ENCODE measurements at regions not wholly inside any gene's neighbourhood (a gene's known extent, or its start where the extent isn't known, plus 50 kb on each side); places are given as distances from the start of the nearest gene placed in this dataset.
"Not testable (repeated sequence)": the region's sequence is repeated elsewhere in the genome, so short reads cannot be mapped to it uniquely, and the experiment has no call there.

DNA sequence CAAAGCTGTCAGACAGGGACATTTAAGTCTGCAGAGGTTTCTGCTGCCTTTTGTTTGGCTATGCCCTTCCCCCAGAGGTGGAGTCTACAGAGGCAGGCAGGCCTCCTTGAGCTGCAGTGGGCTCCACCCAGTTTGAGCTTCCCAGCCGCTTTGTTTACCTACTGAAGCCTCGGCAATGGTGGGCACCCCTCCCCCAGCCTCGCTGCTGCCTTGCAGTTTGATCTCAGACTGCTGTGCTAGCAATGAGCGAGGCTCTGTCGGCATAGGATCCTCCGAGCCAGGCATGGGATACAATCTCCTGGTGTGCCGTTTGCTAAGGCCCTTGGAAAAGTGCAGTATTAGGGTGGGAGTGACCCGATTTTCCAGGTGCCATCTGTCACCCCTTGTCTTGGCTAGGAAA lies 149.4 kb upstream of the PGRMC2 start:
- DNase-seq, result not testable (repeated sequence)

DNA sequence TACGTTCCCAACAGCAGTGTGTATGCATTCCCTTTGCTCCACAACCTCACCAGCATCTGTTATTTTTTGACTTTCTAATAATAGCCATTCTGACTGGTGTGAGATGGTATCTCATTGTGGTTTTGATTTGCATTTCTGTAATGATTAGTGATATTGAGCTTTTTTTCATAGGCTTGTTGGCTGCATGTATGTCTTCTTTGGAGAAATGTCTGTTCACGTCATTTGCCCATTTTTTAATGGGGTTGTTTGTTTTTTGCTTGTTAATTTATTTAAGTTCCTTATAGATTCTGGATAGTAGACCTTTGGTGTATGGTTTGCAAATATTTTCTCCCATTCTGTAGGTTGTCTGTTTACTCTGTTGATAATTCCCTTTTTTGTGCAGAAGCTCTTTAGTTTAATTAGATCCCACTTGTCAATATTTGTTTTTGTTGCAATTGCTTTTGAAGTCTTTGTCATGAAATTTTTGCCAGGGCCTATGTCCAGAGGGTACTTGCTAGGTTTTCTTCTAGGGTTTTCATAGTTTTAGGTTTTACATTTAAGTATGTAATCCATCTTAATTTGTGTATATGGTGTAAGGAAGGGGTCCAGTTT lies 141.5 kb upstream of the PGRMC2 start:
- not testable (repeated sequence) for DNase-seq

DNA sequence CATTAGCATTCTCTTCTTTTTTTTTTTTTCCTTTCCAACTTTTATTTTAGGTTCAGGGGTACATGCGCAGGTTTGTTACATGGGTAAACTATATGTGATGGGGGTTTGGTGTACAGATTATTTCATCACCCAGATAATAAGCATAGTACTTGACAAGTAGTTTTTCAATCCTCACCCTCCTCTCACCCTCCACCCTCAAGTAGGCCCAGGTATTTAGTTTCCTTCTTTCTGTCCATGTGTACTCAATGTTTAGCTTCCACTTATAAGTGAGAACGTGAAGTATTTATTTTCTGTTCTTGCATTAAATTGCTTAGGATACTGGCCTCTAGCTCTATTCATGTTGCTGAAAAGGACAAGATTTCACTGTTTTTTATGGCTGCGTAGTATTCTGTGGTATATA lies 140.8 kb upstream of the PGRMC2 start:
- no peak for DNase-seq

DNA sequence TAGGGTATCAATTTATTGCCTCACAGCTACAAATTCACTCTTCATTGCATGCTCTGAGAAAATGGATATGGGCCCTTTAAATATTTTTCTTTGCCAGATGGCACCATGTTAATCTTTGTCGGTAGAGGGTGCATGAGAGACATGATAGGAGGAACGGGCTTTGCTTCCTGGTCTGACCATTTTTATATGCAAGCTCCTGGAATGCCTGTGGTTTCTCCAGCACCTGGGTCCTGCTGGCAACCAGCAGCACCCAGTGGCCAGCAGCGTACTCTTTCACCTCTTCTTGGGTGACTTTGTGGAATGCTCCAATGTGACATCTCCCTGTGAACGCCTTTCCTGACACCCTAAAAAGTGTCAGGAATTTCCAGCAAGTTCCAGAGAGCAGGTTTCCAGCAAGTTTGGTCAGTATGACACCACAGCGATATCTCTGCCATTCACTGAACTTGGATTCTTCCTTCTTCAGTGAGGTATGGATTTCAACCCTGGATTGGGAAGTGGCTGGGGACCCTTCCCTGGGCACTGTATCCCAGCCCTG lies 140.3 kb upstream of the PGRMC2 start:
- DNase-seq, result no peak

DNA sequence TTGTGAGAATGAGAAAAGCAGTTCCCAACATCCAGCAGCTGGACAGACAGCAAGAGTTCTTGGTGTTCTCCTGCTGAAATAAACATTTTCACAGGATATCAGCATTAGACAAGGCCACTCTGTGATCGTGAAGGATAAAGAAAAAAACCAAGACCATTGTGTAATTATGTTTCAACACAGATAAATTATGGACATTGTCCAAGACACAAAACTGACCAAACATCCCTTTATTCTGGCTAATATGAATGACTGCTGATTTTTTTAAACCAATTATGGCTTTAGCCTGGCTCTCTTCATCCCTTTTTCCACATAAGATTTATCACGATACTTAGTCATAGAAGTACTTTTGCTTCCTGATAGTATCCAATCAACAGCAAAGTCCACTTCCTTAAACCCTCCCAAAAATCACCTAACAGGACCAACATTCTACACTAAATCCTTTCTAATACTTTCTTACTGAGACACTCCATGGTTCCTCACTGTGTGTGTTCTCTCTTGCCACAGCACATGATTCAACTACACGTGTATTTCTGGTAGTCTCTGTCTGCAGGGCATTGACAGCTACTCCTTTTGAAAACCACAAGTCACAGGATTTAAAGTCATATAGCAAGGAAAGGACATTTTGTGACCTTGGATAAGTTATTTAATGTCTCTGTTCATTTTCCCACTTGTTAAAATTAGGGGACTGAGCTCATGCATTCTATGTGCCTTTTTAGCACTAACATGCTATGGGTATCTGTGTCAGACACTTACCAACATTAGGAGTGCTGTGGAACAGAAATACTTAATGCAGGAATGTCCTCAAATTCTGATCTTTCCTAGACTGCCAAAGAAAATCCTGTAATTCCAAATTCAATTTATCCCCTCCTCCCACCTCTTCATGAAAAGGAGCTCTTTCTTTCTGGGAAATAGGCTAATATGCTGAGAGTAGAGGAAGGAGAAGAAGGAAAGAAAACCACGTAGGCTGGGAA lies 137.2 kb upstream of the PGRMC2 start:
- DNase-seq, result no peak

DNA sequence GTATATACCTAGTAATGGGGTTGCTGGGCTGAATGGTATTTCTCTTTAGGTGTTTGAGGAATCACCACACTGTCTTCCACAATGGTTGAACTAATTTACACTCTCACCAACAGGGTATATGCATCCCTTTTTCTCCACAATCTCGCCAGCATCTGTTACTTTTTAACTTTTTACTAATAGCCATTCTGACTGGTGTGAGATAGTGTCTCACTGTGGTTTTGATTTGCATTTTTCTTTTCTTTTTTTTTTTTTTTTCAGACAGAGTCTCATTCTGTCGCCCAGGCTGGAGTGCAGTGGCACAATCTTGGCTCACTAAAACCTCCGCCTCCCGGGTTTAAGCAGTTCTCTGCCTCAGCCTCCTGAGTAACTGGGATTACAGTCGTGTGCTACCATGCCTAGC lies 134.7 kb upstream of the PGRMC2 start:
- DNase-seq, result not testable (repeated sequence)

DNA sequence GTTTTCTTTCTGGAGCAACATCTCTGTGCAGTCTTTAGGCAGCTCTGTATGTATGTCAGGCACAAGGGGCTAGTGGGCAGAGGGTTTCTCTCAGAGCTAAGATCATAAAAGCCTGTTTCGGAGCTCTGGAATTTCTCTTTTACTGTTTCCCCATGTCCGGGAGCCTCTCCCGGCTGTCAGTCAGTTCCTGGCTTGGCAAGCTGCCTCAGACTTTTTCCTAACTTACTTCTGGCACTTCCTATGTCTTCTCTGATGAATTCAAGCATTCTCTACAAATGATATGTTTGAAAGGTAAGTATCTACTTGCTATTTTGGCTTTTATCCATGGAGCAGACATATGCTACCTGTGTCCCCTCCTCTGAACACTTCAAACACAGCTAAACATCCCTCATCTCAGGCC lies 129.3 kb upstream of the PGRMC2 start:
- DNase-seq, result no peak

DNA sequence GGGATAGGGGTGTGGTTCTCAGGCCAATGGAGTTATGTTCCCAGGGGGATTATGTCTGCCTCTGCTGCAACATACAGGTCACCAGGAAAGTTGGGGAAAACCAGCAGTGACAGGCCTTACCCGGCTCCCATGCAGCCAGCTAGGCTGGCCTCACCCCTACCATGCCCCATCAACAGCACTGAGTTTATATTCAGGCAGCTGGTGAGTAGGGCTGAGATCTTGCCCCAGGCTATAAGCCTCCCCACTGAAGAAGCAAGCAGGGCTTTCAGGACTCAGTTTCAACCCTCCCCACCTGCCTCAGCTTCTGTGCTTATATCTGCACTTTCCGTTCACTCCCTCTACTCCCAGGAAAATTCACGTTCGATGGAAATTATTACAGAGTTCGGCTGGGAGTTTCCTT lies 122.4 kb upstream of the PGRMC2 start:
- no peak for DNase-seq

DNA sequence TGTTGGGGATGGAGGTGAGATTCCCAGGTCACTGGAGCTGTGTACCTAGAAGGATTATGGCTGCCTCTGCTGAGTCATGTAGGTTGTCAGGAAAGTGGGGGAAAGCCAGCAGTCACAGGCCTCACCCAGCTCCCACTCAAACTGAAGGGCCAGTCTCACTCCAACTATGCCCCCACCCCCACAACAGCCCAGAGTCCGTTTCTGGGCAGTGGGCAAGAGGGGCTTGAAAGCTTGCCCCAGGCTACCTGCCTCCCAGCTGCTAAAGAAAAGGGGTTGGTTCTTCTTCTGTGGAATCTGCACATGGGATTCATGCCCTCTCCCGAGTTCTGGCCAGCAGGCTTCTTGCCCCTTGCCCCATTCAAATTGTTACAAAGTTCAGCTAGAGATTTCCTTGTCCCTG lies 116.0 kb upstream of the PGRMC2 start:
- DNase-seq, result no peak

DNA sequence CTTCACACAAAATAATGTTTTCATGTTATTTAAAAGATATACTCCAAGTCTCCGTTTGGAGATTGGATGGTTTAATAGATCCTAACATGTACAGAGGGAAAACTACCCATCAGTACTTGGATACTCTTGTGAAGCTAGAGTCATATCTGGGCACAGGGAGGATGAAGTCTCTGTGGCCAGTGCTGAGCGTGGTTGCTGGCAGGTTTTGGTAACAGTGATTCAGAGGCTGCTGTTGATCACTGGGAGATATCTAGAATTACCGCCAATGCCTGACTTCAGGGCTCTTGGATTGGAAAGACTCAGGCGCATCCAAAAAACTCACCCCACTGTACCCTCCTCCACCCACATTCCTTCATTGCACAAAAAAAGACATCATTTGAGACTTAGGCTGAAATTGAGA lies 107.2 kb upstream of the PGRMC2 start:
- DNase-seq, result no peak

DNA sequence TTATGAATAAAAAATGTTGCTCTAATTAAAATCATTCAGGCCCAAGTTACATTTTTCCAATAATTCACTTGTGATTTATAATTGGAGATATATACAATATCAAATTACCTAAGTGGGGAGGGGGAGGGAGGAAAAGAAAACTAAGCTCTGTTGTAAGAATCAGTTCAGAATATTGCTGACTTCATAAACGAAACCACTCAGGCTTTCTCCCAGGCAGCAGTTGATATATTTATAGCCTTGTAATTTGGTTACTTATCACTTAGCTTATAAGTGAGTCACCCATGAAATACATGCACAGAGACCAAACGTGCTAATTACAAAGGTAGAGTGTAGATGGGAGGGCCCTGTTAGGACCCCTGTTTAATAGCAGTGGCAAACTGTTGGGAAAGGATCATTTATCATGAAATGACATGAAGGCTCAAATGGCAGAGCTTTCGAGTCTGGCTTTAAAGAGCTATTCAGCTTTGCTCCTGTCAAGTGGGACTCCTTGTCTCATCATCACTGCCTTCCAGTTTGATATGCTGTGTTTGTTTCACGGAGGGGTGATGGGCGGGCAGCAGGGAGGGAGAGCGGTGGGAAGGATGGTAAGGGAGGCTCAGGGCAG lies 105.6 kb upstream of the PGRMC2 start:
- DNase-seq, result no peak

DNA sequence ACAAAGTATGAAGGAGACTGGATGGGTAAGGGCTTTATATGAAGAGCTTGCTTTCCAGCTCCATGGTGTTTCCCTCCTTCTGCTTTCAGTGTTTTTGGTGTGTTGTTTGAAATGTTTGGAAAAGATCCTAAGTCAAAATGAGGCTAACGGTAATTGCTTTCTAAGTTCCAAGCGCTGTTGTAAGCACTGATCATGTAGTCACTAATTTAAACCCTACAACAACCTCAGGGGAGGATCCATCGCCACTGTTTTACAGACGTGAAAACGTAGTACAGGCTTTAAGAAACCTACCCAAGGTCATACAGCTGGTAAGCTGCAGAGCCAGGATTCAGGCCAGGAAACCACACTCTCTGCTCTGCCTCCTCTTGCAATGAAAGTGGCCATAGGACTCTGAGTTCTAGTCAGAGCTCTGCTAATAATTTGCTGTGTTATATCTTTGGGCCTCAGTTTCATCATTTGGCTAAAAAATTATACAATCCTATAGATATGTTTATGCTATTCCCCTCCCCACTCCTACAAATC lies 102.9 kb upstream of the PGRMC2 start:
- no peak for DNase-seq

DNA sequence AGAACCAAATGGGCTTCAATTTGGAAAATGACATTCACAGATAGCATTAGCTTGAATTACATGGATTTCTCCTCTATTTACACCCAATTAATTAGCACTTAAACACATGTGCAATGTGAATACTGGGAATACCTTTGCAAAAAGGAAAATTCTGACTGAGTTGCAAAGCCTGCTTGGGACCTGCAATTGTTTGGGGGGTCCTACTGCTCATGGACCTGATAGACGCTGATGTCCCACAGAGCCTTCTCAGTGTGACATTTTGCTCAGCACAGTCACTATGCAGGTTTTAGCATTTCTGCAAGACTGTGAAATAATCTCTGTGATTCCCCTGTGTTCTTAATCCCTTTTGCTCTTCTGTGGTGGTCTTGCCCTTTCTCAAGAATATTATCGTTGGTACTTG lies 101.2 kb upstream of the PGRMC2 start:
- DNase-seq, result no peak

DNA sequence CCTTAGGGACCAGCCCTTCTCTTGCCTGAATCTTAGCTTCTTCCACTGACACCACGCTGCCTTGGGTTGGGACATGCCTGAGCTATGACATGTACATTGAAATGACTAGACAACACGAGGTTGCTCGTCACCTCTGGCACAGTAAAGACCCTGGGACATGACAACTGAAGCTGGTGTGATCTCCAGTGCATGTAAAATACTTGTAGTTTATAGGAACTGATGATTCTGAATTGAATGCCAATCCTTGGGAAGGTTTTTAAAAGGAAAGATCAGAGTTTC lies 100.7 kb upstream of the PGRMC2 start:
- DNase-seq, result no peak

DNA sequence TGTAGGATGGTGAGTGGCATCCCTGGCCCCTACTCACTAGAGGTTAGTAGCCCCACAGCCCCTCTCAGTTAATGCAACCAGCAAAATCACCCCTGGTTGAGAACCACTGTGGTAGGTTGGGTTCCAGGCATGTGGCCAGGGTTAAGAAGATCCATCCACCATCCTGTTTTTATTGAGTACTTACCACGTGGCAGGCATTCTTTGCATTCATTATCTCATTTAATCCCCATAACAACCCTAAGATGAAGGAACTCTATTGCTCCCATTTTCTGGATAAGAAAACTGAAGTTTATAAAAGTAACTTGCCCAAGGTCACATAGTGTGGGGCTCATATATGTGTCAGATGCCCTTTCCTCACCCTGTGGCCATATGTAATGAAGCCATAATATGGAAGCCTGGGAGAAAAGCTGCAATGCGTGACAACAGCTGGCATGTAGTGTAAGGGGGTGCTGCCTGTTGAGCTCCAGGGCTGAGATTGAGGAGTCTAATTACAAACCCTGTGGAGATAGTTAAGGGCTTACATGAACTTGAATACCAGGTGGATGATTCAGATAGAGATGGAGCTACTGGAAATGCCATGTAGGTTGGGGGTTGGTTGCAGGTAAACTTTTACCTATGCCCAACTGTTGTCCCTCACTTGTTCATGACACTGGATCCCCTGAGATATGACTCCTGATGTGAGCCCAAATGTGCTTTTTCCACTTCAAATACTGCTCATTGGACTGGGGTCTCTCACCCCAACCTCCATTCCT lies 100.2 kb upstream of the PGRMC2 start:
- DNase-seq, result no peak

DNA sequence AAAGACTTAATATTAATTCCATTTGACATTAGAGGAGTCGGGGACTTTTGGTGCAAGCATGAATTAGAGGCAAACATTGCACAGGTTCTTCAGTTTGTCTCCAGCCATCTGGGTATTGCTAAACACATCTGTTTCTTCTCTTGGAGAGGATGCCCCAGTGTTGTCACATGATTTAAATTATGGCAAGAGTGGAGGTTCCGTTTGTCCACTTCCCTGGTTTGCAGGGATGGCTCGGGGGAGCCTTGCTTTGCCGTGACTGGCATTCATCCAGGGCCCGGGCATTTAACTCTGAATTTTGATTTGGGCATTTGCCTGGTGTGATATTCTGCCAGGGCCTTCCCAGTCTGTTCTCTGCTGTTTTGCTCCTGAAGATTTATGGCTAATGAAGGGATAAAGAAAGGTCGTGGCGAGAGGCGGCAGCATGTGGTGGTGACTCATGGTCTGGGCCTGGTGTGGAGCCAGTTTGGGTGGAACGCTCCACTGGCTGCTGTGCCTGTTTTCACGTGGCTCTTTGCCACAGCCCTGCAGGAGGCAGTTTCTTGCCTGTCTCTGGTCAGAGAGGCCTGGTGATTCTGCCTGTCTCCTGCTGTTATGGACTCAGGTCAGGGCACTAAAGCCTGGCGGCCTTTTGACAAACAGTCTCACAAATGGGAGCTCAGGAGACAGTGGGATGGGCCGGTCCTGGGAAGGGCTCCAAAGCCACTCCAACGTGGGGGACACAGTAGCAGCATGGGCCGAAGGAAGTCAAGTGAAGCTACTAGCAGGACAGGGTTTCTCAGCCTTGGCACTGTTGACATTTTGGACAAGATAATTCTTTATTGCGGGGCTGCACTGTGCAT lies 99.4 kb upstream of the PGRMC2 start:
- DNase-seq, result no peak

DNA sequence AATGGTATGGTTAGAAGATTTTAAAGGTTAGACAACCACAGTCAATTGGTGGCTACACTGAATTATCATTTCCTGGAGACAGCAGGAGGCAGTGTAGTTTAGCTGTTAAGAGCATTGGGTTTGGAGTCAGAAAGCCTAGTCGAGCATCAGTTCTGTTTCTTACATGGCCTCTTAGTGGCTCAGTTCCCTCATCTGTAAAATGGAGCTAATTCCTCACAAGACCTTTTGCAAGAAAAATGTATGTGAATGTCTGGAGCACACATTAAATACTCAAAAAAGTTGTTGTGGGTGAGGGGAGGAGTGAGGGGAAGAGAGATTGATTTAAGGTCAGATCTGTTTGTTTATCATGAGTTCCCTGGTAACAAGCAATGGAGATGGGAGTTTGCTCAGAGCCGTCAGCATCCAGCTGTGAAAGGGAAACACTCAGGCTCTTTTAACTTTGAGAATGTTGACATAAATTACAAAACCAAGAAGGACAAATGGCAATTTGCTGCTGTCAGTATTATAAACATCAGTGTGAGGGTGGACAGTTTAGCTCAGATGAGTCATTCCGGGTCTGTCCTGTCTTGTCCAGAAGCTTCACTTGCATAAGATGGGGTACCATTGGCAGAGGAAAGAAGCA lies 98.2 kb upstream of the PGRMC2 start:
- DNase-seq, result no peak

DNA sequence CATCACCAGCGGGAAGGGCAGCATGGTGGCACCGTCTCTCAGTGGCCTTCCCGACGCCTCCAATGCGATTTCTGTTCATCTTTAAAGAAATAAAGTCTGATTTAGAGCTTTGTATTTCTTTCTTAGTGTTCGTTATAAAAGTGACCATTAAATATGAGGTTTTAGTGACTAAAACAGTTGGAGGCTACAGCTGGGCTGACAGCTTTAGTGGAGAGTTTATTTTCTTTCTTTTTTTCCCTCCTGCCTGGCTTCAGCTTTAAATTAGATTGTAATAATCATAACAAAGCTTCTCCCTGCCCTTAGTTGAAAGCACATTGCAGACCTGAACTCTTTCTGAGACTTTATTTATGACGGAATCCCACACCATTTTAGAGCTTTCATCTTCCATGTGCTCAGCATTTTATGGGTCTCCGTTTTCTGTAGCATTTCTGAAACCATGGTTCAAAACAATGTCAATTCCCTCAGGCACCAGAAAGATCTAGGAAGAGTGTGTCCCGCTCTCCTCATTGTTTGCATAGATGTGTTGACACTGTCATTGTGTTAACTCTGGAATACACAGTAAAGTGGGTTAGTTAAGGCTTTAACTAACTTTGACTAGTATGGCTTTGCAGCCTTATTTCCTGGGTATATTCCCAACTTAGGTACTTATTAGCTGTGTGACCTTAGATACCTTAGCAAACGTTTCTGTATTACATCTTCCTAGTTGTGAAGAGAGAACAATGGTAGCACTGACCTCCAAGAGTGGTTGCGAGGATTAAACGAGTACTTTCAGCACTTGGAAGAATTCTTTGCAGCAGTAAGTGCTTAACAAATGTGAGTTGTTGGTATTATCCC lies 97.4 kb upstream of the PGRMC2 start:
- DNase-seq, result no peak

DNA sequence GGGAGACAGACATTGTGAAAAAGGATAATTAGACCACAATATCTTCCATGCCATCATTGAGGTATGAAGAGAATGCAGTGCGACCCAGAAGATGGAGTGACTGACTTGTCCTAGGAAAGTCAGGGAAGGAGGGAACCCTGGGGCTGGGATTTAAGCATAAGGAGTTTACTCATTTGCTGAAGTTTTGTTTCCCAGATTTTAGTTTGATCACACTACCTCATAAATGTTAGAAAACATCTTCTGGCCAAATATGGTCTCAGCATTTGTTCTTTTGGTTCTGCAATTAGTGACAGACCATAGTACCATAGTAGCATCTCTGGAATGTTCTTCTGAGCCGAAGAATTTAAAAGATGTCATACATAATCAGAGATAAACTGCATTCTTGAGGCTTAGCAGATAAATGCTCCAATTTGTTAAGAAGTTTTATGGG lies 96.5 kb upstream of the PGRMC2 start:
- DNase-seq, result no peak

DNA sequence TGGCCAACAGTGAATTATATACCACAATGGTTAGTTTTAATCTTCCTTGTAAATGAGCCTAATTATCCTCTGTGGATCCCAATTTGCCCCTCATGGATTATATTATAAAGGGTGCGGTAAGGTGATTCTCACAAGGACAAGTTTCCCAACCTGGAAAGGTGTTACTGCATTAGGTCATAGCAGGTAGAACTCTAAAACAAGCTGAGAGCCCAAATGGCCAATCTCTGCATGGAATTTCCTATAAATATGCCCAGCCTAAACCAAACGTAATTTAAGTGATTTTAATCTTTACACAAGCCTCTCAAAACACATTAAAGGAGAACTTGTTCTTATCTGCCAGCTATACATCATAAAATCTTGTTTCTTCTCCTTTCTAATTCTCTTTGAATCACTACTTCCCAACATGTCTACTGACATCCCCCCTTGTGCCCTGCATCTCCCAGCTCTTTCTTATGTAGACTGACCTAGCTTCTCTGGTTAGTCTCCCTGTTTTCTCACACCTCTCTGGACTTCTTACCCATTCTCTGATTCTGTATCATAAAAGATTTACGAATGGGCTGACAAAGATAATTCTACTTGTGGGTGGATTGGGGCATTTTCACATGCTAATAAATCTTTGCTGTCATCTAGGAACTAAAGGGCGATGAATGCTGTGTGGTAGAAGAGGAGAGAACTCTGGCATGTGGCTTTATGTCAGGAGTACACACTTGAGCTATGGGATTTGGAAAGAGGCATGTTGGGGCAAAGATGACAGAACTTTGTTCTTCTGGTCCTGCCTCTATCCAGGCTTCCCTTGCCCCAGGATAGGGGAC lies 94.3 kb upstream of the PGRMC2 start:
- DNase-seq, result no peak

Measured in activated naive CD4-positive, alpha-beta T cell treated with anti-CD3 and anti-CD28 coated beads, Interleukin-2, amount 50 U/mL, for 16 hours (primary cell).